Nephron progenitor cell (in vitro differentiated cells): ENCODE measurements at regions not wholly inside any gene's neighbourhood (a gene's known extent, or its start where the extent isn't known, plus 50 kb on each side); places are given as distances from the start of the nearest gene placed in this dataset.
"Not testable (repeated sequence)": the region's sequence is repeated elsewhere in the genome, so short reads cannot be mapped to it uniquely, and the experiment has no call there.

Source experiments
- DNase-seq: peaks from one replicate; pipeline ENCODE4 v3.0.0; 2021
- H3K27ac Mint-ChIP-seq: 2 replicates; pipeline ENCODE4 v1.8.0; 2021; ENCODE audit warnings: mild to moderate bottlenecking, moderate library complexity, mixed read lengths
- H3K27me3 Mint-ChIP-seq: 2 replicates; pipeline ENCODE4 v1.8.0; 2021; ENCODE audit warnings: mild to moderate bottlenecking, low read depth, mixed read lengths; ENCODE audit not compliant: poor library complexity
- H3K36me3 Mint-ChIP-seq: 2 replicates; pipeline ENCODE4 v1.8.0; 2021; ENCODE audit warnings: low read depth, mixed read lengths
- H3K4me1 Mint-ChIP-seq: 2 replicates; pipeline ENCODE4 v1.8.0; 2021; ENCODE audit warnings: mixed read lengths
- H3K4me3 Mint-ChIP-seq: 2 replicates; pipeline ENCODE4 v1.8.0; 2021; ENCODE audit warnings: mild to moderate bottlenecking, moderate library complexity, mixed read lengths
- H3K9me3 Mint-ChIP-seq: 2 replicates; pipeline ENCODE4 v1.8.0; 2021; ENCODE audit warnings: mild to moderate bottlenecking, moderate library complexity, mixed read lengths
- CTCF ChIP-seq: fragments of 200-600 bp; sonication (generic); IDR thresholded peaks from 2 replicates; pipeline ENCODE4 v1.5.0; 2021; ENCODE audit warnings: antibody characterized with exemption

GRCh38 chr1:60847855-60848582, 234.3 kb upstream of the NFIA start:
- no peaks in the 10 kb centered on the region for H3K27me3 Mint-ChIP-seq
- TF ChIP-seq CTCF, result no peak
- H3K36me3 Mint-ChIP-seq, result peaks cover 20% of the 10 kb centered on the region
- H3K9me3 Mint-ChIP-seq, result peaks cover 33% of the 10 kb centered on the region
- no peak for DNase-seq
- H3K4me1 Mint-ChIP-seq, result no peaks in the 10 kb centered on the region
- H3K27ac Mint-ChIP-seq, result no peak overlapping the region
- H3K4me3 Mint-ChIP-seq, result no peak overlapping the region

- no peak for TF ChIP-seq CTCF
- peaks cover 20% of the 10 kb centered on the region for H3K36me3 Mint-ChIP-seq
- no peaks in the 10 kb centered on the region for H3K27me3 Mint-ChIP-seq
- H3K27ac Mint-ChIP-seq, result no peak overlapping the region
- H3K9me3 Mint-ChIP-seq, result peaks cover 33% of the 10 kb centered on the region
- H3K4me1 Mint-ChIP-seq, result no peaks in the 10 kb centered on the region
- no peak for DNase-seq
- no peak overlapping the region for H3K4me3 Mint-ChIP-seq
Measured at GRCh38 chr1:60847391-60847790, 235.0 kb upstream of the NFIA start.

GRCh38 chr1:60845659-60846058, 236.7 kb upstream of the NFIA start:
- peaks cover 20% of the 10 kb centered on the region for H3K36me3 Mint-ChIP-seq
- H3K27me3 Mint-ChIP-seq, H3K4me3 Mint-ChIP-seq, H3K27ac Mint-ChIP-seq, DNase-seq, H3K4me1 Mint-ChIP-seq: not testable (repeated sequence)
- H3K9me3 Mint-ChIP-seq, result peaks cover 33% of the 10 kb centered on the region

GRCh38 chr1:60842304-60842703, 240.1 kb upstream of the NFIA start:
- DNase-seq, result no peak
- no peaks in the 10 kb centered on the region for H3K4me1 Mint-ChIP-seq
- TF ChIP-seq CTCF, result no peak
- H3K27ac Mint-ChIP-seq, result no peak overlapping the region
- H3K27me3 Mint-ChIP-seq, result peaks cover 3% of the 10 kb centered on the region
- peaks cover 14% of the 10 kb centered on the region for H3K9me3 Mint-ChIP-seq
- H3K36me3 Mint-ChIP-seq, result peaks cover 7% of the 10 kb centered on the region
- no peak overlapping the region for H3K4me3 Mint-ChIP-seq

GRCh38 chr1:60841116-60842046, 241.0 kb upstream of the NFIA start:
- Mint-ChIP-seq H3K4me1 (no peaks in the 10 kb centered on the region), H3K27me3 (peaks cover 3% of the 10 kb centered on the region), H3K36me3 (peaks cover 7% of the 10 kb centered on the region), H3K4me3 (no peak overlapping the region), H3K27ac (no peak overlapping the region), H3K9me3 (peaks cover 14% of the 10 kb centered on the region)
- TF ChIP-seq CTCF, result no peak
- DNase-seq, result no peak

- not testable (repeated sequence) for H3K27ac Mint-ChIP-seq, H3K4me1 Mint-ChIP-seq, H3K27me3 Mint-ChIP-seq, H3K36me3 Mint-ChIP-seq, DNase-seq, H3K4me3 Mint-ChIP-seq
- H3K9me3 Mint-ChIP-seq, result peaks cover 14% of the 10 kb centered on the region
Measured at GRCh38 chr1:60840476-60840875, 241.9 kb upstream of the NFIA start.
